H9 (cell line): ENCODE measurements at regions not wholly inside any gene's neighbourhood (a gene's known extent, or its start where the extent isn't known, plus 50 kb on each side); places are given as distances from the start of the nearest gene placed in this dataset.
A peak's percentile ranks its signal among the peaks of the same experiment; 100 is the strongest.

Source experiments
- DNase-seq: peaks from one replicate; pipeline ENCODE4 v3.0.0-alpha.2; 2017
- H2AFZ ChIP-seq: one replicate; pipeline ENCODE4 v1.6.1; 2013; ENCODE audit warnings: mild to moderate bottlenecking, low read length, control low read depth, moderate library complexity
- H2AK5ac ChIP-seq: 2 replicates; pipeline ENCODE4 v1.6.1; 2013; ENCODE audit warnings: low read length, control low read depth, mixed read lengths; ENCODE audit not compliant: insufficient read length
- H2BK120ac ChIP-seq: one replicate; pipeline ENCODE4 v1.6.1; 2013; ENCODE audit warnings: low read depth, mild to moderate bottlenecking, low read length, control low read depth, inconsistent platforms; ENCODE audit not compliant: poor library complexity, severe bottlenecking
- H2BK12ac ChIP-seq: 2 replicates; pipeline ENCODE4 v1.6.1; 2013; ENCODE audit warnings: low read length, control low read depth, mixed read lengths, low read depth; ENCODE audit not compliant: insufficient read length
- H2BK15ac ChIP-seq: 2 replicates; pipeline ENCODE4 v1.6.1; 2013; ENCODE audit warnings: low read depth, low read length, control low read depth
- H2BK20ac ChIP-seq: one replicate; pipeline ENCODE4 v1.6.1; 2013; ENCODE audit warnings: low read depth, mild to moderate bottlenecking, low read length, control low read depth, inconsistent platforms; ENCODE audit not compliant: poor library complexity, severe bottlenecking
- H2BK5ac ChIP-seq: 2 replicates; pipeline ENCODE4 v1.6.1; 2013; ENCODE audit warnings: low read length, control low read depth, mixed read lengths; ENCODE audit not compliant: insufficient read length
- H3K14ac ChIP-seq: 2 replicates; pipeline ENCODE4 v1.6.1; 2013; ENCODE audit warnings: low read length, control low read depth; ENCODE audit not compliant: insufficient read depth
- H3K18ac ChIP-seq: 2 replicates; pipeline ENCODE4 v1.6.1; 2013; ENCODE audit warnings: low read depth, mild to moderate bottlenecking, mixed read lengths, low read length, control low read depth; ENCODE audit not compliant: insufficient read length
- H3K23ac ChIP-seq: 2 replicates; pipeline ENCODE4 v1.6.1; 2013; ENCODE audit warnings: low read length, control low read depth, mixed read lengths, low read depth; ENCODE audit not compliant: insufficient read length
- H3K23me2 ChIP-seq: 2 replicates; pipeline ENCODE4 v1.6.1; 2013; ENCODE audit warnings: low read depth, mild to moderate bottlenecking, mixed read lengths, low read length, control low read depth; ENCODE audit not compliant: insufficient read length, poor library complexity, severe bottlenecking
- H3K27ac ChIP-seq: 2 replicates; pipeline ENCODE4 v1.5.1; 2013; ENCODE audit warnings: low read length, control low read depth, mixed read lengths, low read depth; ENCODE audit not compliant: insufficient read length
- H3K27me3 ChIP-seq: 2 replicates; pipeline ENCODE4 v1.6.1; 2013; ENCODE audit warnings: low read length, control low read depth, inconsistent platforms; ENCODE audit not compliant: insufficient read depth
- H3K4ac ChIP-seq: 2 replicates; pipeline ENCODE4 v1.6.1; 2013; ENCODE audit warnings: low read depth, mild to moderate bottlenecking, control low read depth, inconsistent platforms, low read length, moderate library complexity
- H3K4me1 ChIP-seq: 2 replicates; pipeline ENCODE4 v1.6.1; 2013; ENCODE audit warnings: low read length, control low read depth, inconsistent platforms; ENCODE audit not compliant: insufficient read depth
- H3K4me2 ChIP-seq: 2 replicates; pipeline ENCODE4 v1.6.1; 2013; ENCODE audit warnings: low read length, control low read depth, mixed read lengths; ENCODE audit not compliant: insufficient read length, insufficient read depth
- H3K56ac ChIP-seq: 2 replicates; pipeline ENCODE4 v1.6.1; 2013; ENCODE audit warnings: low read depth, mild to moderate bottlenecking, mixed read lengths, low read length, control low read depth; ENCODE audit not compliant: insufficient read length
- H3K79me1 ChIP-seq: 2 replicates; pipeline ENCODE4 v1.6.1; 2013; ENCODE audit warnings: low read depth, mild to moderate bottlenecking, moderate library complexity, low read length, control low read depth, inconsistent platforms; ENCODE audit not compliant: insufficient read depth, poor library complexity, severe bottlenecking
- H3K79me2 ChIP-seq: 2 replicates; pipeline ENCODE4 v1.6.1; 2013; ENCODE audit warnings: low read length, control low read depth, inconsistent platforms; ENCODE audit not compliant: insufficient read depth
- H3K9ac ChIP-seq: 2 replicates; pipeline ENCODE4 v1.6.1; 2013; ENCODE audit warnings: low read length, control low read depth, mixed read lengths; ENCODE audit not compliant: insufficient read length; ENCODE audit errors: extremely low read depth
- H3K9me3 ChIP-seq: one replicate; pipeline ENCODE4 v1.6.1; 2013; ENCODE audit warnings: low read depth, low read length, inconsistent platforms; ENCODE audit not compliant: control insufficient read depth
- H3T11ph ChIP-seq: one replicate; pipeline ENCODE4 v1.6.1; 2013; ENCODE audit warnings: mild to moderate bottlenecking, low read length, control low read depth, inconsistent platforms
- H4K20me1 ChIP-seq: one replicate; pipeline ENCODE4 v1.6.1; 2013; ENCODE audit not compliant: control insufficient read depth, insufficient read length, insufficient read depth
- H4K5ac ChIP-seq: 2 replicates; pipeline ENCODE4 v1.6.1; 2013; ENCODE audit warnings: low read depth, mild to moderate bottlenecking, mixed read lengths, low read length, control low read depth; ENCODE audit not compliant: insufficient read length
- H4K8ac ChIP-seq: replicated peaks from 2 replicates; pipeline ENCODE4 v1.6.1; 2013; ENCODE audit warnings: low read length, control low read depth, mixed read lengths, low read depth; ENCODE audit not compliant: insufficient read length
- H4K91ac ChIP-seq: 2 replicates; pipeline ENCODE4 v1.6.1; 2013; ENCODE audit warnings: low read depth, mild to moderate bottlenecking, moderate library complexity, mixed read lengths, low read length, control low read depth; ENCODE audit not compliant: insufficient read length
- H3K27ac Mint-ChIP-seq, 3 experiments: 2 replicates in 2 of 3; 3 replicates in 1 of 3; pipeline ENCODE4 v1.8.0; 2020 to 2021; ENCODE audit warnings: mixed read lengths in 3 of 3, mild to moderate bottlenecking in 1 of 3, moderate library complexity in 1 of 3
- H3K27me3 Mint-ChIP-seq: 2 replicates; pipeline ENCODE4 v1.8.0; 2021; ENCODE audit warnings: low read depth, mild to moderate bottlenecking, moderate library complexity, mixed read lengths
- H3K36me3 Mint-ChIP-seq, 3 experiments: 2 replicates in 2 of 3; 3 replicates in 1 of 3; pipeline ENCODE4 v1.8.0; 2020 to 2021; ENCODE audit warnings: low read depth in 3 of 3, mixed read lengths in 3 of 3; ENCODE audit not compliant: insufficient read depth in 1 of 3
- H3K4me1 Mint-ChIP-seq, 2 experiments: 2 replicates each; pipeline ENCODE4 v1.8.0; 2020; ENCODE audit warnings: mixed read lengths in 2 of 2
- H3K4me3 Mint-ChIP-seq, 2 experiments: 2 replicates in 1 of 2; 3 replicates in 1 of 2; pipeline ENCODE4 v1.8.0; 2020 to 2021; ENCODE audit warnings: mild to moderate bottlenecking in 2 of 2, mixed read lengths in 2 of 2, moderate library complexity in 1 of 2
- H3K9me3 Mint-ChIP-seq, 2 experiments: 2 replicates in 1 of 2; 3 replicates in 1 of 2; pipeline ENCODE4 v1.8.0; 2020; ENCODE audit warnings: mild to moderate bottlenecking in 2 of 2, mixed read lengths in 2 of 2, moderate library complexity in 1 of 2
- TF ChIP-seq, protein P1 (sequence below): fragments of 200-600 bp; sonication (generic); conservative IDR thresholded peaks from 3 replicates; pipeline ENCODE4 v1.8.0; 2021; ENCODE audit warnings: antibody characterized with exemption, mild to moderate bottlenecking

DNA sequence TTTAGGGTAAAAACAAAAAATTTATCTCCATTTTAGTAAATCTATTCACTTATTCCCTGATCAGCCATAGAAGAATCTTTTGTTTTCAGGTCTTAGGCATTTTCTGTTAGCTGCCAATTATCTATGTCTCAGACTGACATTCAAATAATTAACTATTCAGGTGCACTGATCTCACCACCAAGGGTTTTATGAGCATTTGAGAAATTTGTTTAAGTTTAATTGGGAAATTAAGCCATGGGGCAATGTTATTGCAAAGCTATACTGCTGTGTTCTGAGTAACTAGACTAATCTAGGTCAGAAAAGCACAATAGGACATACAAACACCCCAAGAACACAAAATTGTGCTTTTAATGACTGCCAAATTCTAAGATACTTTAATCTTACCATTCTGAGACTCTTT is 210.7 kb upstream of the EDNRB start:
- H3K4me3 Mint-ChIP-seq: no peak overlapping the region
- H3K36me3 Mint-ChIP-seq: peaks cover 0 to 6% (median 0%) of the 10 kb centered on the region in 3 experiments; a peak in 2 of 7 replicates
- no peak overlapping the region for H3K56ac ChIP-seq

More for the DNA sequence above, 210.7 kb upstream of the EDNRB start:
- Histone ChIP-seq H2BK12ac (no peak overlapping the region), H3K27ac (no peak overlapping the region), H3K27me3 (no peaks in the 10 kb centered on the region), H3K79me2 (no peaks in the 10 kb centered on the region), H4K20me1 (no peaks in the 10 kb centered on the region), H3K23me2 (no peaks in the 10 kb centered on the region), H2AK5ac (no peak overlapping the region), H2BK5ac (no peak overlapping the region), H4K5ac (no peak overlapping the region), H3K14ac (no peak overlapping the region), H3T11ph (no peak overlapping the region), H2BK120ac (no peak overlapping the region), H2BK20ac (no peak overlapping the region), H4K8ac (no peak overlapping the region), H3K23ac (no peak overlapping the region), H4K91ac (no peak overlapping the region), H3K4me2 (no peak overlapping the region), H3K9ac (no peak overlapping the region), H3K18ac (no peak overlapping the region), H2AFZ (no peak overlapping the region), H2BK15ac (no peak overlapping the region), H3K4ac (no peak overlapping the region), H3K4me1 (no peaks in the 10 kb centered on the region), H3K79me1 (no peaks in the 10 kb centered on the region), H3K9me3 (no peaks in the 10 kb centered on the region)
- no peaks in the 10 kb centered on the region for H3K27me3 Mint-ChIP-seq
- DNase-seq: no peak
- H3K9me3 Mint-ChIP-seq: peaks cover 0 to 4% of the 10 kb centered on the region in 2 experiments; a peak in 1 of 5 replicates
- TF ChIP-seq, protein P1, sequence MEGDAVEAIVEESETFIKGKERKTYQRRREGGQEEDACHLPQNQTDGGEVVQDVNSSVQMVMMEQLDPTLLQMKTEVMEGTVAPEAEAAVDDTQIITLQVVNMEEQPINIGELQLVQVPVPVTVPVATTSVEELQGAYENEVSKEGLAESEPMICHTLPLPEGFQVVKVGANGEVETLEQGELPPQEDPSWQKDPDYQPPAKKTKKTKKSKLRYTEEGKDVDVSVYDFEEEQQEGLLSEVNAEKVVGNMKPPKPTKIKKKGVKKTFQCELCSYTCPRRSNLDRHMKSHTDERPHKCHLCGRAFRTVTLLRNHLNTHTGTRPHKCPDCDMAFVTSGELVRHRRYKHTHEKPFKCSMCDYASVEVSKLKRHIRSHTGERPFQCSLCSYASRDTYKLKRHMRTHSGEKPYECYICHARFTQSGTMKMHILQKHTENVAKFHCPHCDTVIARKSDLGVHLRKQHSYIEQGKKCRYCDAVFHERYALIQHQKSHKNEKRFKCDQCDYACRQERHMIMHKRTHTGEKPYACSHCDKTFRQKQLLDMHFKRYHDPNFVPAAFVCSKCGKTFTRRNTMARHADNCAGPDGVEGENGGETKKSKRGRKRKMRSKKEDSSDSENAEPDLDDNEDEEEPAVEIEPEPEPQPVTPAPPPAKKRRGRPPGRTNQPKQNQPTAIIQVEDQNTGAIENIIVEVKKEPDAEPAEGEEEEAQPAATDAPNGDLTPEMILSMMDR: no peak
- peaks cover 16 to 19% of the 10 kb centered on the region in 2 experiments for H3K4me1 Mint-ChIP-seq
- peak overlapping the region in 2 of 3 experiments; percentile 8 to 58; a peak in 1 of 7 replicates for H3K27ac Mint-ChIP-seq
